ENCODE measurements at regions not wholly inside any gene's neighbourhood (a gene's known extent, or its start where the extent isn't known, plus 50 kb on each side); places are given as distances from the start of the nearest gene placed in this dataset.

GRCh38 chr19:29389495-29389894 is 136.3 kb upstream of the VSTM2B start:
- no peak overlapping the region for H3K4me3 ChIP-seq (ENCODE audit: low read depth, low read length)

GRCh38 chr19:29390742-29391141 is 135.1 kb upstream of the VSTM2B start:
- TF ChIP-seq CTCF (conservative IDR thresholded peaks at IDR 0.05; ENCODE audit: low read depth, low read length), result no peak
- no peak overlapping the region for H3K4me3 ChIP-seq (ENCODE audit: low read depth, low read length)
- no peak for DNase-seq (ENCODE audit: low read depth)

More at GRCh38 chr19:29389495-29389894, 136.3 kb upstream of the VSTM2B start:
- DNase-seq (ENCODE audit: low read depth), result no peak
- TF ChIP-seq CTCF (conservative IDR thresholded peaks at IDR 0.05; ENCODE audit: low read depth, low read length), result no peak

GRCh38 chr19:29393915-29394460 is 131.8 kb upstream of the VSTM2B start:
- no peak for TF ChIP-seq CTCF (conservative IDR thresholded peaks at IDR 0.05; ENCODE audit: low read depth, low read length)
- no peak for DNase-seq (ENCODE audit: low read depth)

GRCh38 chr19:29395111-29395733 is 130.6 kb upstream of the VSTM2B start:
- H3K4me3 ChIP-seq (ENCODE audit: low read depth, low read length), result no peak overlapping the region
- no peak for DNase-seq (ENCODE audit: low read depth)
- no peak for TF ChIP-seq CTCF (conservative IDR thresholded peaks at IDR 0.05; ENCODE audit: low read depth, low read length)

More at GRCh38 chr19:29393915-29394460, 131.8 kb upstream of the VSTM2B start:
- H3K4me3 ChIP-seq (ENCODE audit: low read depth, low read length), result no peak overlapping the region

- DNase-seq (ENCODE audit: low read depth), result no peak
- no peak overlapping the region for H3K4me3 ChIP-seq (ENCODE audit: low read depth, low read length)
- TF ChIP-seq CTCF (conservative IDR thresholded peaks at IDR 0.05; ENCODE audit: low read depth, low read length), result no peak
Measured at GRCh38 chr19:29395734-29396414, 129.9 kb upstream of the VSTM2B start.

- no peak for TF ChIP-seq CTCF (conservative IDR thresholded peaks at IDR 0.05; ENCODE audit: low read depth, low read length)
- H3K4me3 ChIP-seq (ENCODE audit: low read depth, low read length), result no peak overlapping the region
- DNase-seq (ENCODE audit: low read depth), result no peak
Measured at GRCh38 chr19:29396925-29397324, 128.9 kb upstream of the VSTM2B start.
